SW480 (cell line): ENCODE measurements at regions not wholly inside any gene's neighbourhood (a gene's known extent, or its start where the extent isn't known, plus 50 kb on each side); places are given as distances from the start of the nearest gene placed in this dataset.
"Not testable (repeated sequence)": the region's sequence is repeated elsewhere in the genome, so short reads cannot be mapped to it uniquely, and the experiment has no call there.

Experiments used
- DNase-seq: peaks from one replicate; pipeline ENCODE4 v3.0.0-alpha.2; 2016; ENCODE audit warnings: low spot score

DNA sequence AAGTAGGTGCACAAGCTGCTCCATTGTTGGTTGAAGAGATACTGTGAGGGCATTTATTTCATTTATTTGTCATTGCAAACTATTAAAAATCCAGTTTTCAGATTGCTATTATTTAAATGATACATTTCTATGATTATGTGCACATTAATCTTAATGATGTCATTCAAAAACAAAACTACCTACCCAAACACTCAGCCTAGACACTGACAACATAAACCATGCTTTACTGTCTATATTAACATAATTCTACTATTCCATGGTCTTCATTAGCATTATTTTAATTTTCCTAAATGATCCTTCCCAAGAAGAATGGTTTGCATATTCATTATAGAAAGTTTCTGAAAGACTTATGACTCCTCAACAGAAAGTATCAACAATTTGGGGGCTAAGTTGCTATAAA lies 813.0 kb upstream of the SLITRK5 start:
- DNase-seq, result no peak

DNA sequence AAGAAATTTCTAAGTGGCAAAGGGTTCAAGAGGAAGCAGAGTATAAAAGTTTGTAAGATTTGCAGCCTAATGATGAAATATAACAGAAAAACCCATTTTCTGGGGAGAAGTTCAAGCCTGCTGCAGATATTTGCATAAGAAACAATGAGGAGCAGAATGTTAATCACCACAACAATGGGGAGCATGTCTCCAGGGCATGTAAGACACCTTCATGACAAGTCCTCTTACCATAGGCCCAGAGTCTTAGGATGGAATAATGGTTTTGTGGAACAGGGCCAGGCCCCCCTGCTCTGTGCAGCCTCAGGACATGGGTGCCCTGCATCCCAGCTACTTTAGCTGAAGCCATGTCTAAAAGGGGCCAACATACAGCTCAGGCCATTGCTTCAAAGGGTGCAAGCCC lies 809.0 kb upstream of the SLITRK5 start:
- DNase-seq, result no peak

DNA sequence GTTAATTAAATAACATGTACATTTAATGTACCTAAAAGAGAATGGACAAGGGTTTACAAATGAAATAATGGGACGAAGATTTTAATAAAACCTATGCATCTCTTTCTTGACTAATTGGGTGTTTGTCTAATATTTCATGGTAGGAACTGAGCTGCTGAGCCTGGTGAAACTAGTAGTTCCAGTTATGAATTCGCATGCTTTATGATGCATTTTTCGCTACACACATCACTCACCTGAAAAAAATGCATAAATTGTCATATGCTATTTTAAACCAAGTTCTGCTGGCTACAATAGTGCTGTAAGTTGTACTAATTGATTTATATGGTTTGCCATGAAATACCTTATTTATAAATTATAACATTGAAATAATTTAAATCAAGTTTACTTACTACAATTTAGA lies 806.8 kb upstream of the SLITRK5 start:
- no peak for DNase-seq

DNA sequence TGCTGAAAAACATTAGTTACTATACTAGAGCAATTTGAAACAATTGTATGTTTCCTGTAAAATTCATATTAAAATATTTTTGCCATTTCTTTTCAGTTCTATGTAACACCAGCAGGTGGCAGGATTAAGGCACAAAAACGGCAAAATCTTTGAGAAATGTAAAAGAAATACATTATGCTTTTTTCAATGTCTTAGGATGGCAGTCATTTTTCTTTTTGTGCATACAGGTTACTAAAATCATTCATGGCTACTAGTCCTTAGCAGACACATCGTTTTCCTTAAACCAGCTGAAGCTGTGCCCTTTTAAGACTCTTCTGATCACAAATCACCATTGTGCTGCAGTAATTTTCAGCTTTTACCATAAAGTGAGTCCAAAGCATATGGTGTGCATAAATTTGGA lies 800.7 kb upstream of the SLITRK5 start:
- DNase-seq, result peak; percentile 5

DNA sequence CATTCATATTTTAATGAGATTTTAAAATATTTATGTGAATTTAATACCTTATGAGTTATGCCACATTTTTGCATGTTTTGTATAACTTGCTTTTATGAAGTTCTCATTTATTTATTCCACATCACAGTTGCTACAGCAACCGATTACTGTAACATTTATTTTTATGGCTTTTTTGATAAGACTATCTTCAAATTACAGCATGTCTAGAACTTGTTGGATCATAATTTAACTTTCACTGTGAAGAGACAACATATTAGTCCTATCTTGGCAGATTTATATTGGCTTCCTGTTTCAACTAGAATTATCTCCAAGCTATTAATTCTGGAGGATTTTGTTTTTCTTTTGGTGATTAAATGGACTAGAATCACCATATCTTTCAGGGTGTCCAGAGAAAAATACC lies 793.7 kb upstream of the SLITRK5 start:
- DNase-seq, result no peak

DNA sequence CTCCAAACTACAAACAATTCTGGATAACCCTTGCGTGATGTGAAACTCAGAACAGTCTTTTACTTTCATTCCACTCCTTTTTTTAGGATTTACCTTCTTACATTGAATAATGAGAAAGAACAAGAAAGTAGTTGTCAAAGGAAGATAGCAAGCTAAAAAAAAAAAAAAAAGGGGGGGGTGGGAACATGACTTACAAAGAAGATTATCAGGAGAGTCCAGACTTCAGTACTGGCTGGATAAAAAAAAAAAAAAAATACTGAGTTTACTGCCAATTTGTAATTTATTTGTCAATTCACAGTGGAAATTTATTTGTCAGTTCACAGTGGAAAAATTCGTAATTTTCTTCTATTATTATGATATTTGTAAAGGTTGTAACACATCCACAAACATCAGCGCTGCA lies 792.4 kb upstream of the SLITRK5 start:
- DNase-seq, result no peak

DNA sequence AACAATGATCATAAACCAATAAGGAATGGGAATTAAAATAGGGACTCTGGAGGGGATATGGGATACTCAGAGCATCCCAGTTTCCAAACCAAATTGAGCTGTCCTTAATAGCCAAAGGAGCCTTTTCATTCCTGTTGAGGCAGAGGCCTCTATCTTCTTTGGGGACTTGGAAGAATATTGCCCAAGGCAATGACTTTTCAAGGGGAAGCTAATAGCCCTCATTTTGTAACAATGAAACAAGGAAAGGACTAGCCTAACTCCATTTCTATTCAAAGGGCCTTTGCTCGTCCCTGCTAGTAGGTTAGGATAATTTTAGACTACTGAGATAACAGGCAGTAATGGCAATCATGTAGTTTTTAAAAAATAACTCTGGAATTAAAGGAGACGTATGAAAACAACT lies 789.8 kb upstream of the SLITRK5 start:
- no peak for DNase-seq

DNA sequence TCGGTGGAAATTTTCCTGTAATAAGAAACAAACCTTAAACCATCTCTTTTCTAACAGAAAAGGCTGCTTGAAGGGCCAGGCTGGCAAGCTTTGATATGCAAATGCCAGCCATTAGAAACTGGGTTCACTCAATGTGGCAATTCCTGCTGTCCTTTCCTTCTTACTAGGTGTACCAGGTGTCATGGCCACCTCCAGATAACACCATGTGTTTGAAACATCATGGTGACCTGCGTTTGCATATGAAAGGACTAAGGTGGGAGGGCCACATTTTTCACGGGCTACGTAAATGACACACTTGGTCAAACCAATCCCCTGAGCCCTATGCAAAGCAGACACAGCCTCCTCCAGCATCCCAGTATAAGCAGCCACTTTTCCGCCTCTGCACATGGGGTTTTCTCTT lies 789.1 kb upstream of the SLITRK5 start:
- no peak for DNase-seq

DNA sequence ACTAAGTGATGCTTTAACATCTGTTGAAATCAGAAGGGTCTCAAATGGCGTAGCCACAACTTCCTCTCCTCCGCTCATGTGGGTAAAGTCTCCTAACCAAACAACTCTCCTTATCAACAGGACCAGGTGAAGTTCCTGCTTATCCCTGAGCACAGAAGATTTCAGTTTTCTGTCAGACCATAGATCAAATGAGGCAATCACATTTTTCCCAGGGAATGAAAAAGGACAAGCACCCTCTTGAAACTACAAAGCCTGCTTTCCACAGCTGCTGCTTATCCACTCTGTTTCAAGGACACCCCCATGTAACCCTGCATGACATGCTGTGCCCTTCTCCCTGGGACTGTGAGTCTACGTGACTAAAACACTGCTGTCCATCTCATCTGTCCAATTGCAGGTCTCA lies 788.3 kb upstream of the SLITRK5 start:
- no peak for DNase-seq

DNA sequence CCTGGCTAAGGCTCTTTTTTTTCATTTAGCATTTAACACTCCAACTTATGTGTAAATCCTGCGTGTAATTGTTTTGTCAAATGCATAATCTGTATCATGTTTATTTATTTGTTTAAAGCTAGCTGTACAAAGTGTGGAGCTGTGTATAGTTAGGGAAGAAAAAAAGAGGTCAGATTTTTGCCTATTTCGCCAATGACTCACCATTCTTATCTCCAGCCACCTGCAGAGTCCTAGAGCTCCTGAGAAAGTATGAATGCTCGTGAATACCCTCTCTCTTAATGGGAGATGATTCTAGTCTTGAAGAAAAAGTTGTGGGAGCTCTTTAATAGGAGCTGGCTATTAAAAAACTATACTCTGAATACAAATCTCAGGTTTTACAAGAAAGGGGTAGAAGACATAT lies 778.8 kb upstream of the SLITRK5 start:
- no peak for DNase-seq

DNA sequence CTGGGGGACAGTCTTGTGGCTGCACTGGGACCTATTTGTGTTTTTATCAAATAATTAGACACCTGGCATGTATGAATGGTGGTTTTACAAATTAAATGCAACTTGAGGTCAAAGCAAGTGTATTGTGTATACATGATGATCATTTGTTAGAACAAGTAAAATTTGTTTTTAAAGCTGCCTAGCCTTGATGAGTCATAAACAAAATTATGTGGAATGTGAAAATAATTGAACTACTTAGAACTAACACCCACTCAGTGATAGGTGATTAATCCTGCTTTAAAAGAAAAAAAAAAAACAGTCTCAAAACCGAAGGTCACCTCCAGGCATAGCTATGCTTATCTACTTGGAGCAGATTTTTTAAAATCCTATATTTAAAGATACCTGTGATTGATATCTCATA lies 770.3 kb upstream of the SLITRK5 start:
- DNase-seq, result no peak

DNA sequence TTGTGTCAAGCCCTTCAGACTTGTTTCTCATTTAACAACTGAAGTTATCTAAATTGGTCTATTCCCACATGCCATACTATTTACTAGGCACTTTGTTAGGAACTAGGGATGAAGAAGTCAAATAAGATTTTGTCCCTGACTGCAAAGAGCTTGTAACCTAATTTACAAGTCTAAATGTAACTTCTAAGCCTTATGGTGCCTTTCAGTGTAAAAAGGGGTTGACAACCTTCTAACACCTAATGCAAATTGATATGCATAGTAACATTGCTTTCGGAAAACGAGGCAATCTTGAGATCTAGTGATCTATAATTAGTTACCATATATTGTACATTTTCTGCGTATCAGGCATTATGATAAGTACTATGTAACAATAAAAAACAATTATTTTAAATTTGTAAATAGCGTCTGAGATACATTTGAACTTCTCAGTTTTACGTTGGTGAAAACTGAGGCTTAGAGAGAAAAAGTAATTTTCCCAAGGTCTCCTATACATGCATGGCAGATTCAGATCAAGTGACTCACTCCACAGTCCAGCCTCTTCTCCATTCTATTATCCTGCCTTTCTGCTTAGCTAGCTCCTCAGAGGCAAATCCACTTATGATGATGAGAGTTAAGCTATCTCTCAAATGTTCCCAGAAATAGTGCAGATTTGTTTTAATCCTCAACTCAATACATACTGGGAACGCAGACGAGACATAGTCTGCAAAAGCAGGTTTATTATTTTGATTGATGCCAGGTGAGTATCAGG lies 764.9 kb upstream of the SLITRK5 start:
- no peak for DNase-seq

DNA sequence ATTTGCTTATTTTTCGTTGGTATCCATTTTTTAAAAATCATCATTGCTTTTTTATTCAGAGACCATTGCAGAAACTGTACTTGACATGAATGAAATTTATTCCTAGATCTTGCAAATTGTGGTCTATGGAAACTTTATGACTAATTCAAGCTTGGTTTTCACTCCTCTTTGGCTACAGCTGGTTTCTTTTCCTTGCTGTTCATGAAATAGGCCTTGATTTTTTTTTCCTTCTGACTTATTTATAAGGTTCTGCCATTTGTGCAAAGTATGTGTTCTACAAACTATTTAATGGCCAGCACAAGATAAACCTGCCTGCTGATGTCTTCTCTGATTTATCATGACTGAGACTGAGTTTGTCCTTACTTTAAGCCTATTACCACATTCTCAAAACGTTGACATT lies 764.0 kb upstream of the SLITRK5 start:
- no peak for DNase-seq

DNA sequence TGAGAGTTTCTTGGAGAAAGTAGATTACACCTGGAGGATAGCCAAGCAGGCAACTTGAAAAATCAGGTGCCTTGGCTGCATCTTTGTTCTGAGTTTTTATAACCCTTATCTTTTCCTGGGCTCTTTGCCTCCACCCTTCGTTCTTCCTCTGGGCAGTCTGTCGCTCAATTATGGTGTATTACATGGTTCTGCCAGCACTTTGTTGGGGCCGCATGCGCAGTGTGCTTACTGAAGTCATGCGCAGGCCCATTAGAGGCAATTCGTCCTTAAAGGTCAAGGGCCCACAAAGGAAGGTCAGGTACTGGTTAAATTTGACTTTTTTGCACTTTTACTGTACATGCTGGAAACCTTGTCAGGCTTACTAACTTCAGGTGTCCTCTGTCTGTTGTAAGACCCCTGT lies 761.9 kb upstream of the SLITRK5 start:
- no peak for DNase-seq

DNA sequence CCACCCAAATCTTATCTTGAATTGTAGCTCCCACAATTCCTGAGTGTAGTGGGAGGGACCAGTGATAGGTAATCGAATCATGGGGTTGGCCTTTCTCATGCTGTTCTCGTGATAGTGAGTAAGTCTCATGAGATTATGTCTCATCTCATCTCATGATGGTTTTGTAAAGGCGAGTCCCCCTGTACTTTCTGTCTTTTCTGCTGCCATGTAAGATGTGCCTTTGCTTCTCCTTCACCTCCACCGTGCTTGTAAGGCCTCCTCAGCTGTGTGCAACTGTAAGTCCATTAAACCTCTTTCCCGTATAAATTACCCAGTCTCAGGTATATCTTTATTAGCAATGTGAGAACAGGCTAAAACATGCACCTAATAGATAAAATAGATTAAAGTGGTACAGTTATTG lies 756.4 kb upstream of the SLITRK5 start:
- DNase-seq, result no peak

DNA sequence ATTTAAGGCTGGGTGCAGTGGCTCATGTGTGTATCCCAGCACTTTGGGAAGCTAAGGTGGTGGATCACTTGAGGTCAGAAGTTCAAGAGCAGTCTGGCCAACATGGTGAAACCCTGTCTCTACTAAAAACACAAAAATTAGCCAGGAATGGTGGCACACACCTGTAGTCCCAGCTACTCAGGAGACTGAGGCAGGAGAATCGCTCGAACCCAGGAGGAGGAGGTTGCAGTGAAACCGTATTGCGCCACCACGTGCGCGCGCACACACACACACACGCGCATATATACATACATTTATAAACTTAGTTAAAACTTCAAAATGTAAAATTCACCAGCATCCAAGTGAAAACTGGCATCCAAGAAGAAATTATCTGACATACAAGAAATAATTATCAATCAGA lies 753.7 kb upstream of the SLITRK5 start:
- DNase-seq, result not testable (repeated sequence)

DNA sequence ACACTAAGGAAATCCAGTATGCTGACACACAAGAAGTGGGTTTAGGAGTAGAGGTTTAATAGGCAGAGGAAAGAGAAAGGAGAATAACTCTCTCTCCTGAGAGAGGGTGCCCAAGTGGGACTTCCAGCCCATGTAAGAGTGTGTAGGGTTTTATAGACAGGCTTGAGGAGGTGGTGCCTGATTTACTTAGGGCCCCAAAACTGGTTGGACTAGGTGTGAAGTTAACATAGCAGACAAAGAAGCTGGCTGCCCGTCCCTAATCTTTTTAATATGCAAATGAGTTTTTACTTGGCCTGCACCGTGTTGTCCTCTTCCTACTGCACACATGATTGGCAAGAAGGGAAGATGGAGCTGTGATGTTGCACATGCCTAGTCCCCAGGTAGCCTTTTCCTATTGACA lies 752.5 kb upstream of the SLITRK5 start:
- no peak for DNase-seq

DNA sequence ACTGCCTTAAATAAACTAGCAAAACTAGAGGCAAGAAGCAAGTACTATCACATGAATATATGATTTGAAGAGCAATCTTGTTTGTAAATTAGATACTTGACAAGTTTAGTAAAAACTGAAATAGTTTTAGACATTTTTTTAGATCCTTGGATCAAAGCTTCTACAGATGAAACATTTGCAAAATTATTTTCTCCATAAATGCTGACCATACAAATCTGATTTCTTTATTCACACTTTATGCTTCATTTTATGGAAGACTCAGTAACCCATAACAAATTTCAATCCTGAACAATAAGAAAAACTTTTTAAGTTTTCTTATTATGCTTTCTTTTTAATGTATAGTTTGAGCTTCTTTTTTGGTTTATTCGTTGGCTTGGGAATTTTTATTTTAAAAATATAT lies 750.2 kb upstream of the SLITRK5 start:
- DNase-seq, result no peak

DNA sequence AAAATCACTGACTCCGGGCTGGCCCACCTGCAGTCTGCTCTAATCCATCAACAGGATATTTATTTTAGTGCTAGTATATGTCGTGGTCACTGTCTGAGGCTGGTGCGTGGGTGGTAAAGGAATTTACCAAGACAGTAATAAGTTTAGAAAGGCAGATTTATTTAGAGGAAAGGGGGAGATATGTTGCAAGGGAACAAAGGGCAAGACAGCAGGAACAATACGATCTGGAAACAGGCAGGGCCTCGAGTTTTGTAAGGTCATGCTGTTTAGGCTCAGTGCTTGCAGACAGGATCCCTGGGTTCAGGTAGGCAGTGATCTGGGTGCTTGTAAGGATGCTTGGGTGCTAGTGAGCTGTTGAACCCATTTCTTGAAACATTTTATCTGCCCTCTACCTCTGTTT lies 748.2 kb upstream of the SLITRK5 start:
- DNase-seq, result no peak

DNA sequence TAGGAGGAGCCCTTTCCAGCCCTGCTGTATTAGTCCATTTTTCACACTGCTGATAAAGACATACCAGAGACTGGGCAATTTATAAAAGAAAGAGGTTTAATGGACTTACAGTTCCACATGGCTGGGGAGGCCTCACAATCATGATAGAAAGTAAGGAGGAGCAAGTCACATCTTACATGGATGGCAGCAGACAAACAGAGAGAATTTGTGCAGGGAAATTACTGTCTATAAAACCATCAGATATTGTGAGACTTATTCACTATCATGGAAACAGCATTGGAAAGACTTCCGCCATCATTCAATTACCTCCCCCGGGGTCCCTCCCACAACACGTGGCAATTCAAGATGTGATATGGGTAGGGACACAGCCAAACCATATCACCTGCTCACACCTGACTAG lies 744.3 kb upstream of the SLITRK5 start:
- not testable (repeated sequence) for DNase-seq

DNA sequence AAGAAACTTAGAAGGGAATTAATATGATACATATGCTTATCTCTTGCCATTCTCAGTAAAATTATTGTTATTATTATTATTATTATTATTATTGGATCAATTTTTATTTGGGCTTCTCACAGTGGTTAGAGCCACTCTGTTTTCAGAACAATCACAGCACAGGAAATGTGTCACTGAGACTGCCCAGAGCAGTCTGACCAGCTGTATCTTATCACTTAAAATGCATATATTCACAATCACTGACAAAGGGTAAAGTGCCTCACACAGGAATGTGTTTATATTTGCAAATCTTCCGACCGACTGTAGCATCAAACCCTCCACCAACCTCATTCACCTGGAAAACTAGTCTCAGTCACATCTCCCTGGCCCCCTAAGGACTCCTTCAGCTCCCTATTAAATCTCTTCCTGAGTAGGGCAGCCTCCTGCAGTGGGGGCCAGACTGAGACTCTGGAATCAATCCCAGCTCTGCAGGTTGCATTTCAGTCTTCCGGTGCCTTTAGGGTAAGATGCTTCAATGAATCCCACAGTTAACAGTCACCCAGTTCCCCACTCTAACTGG lies 738.3 kb upstream of the SLITRK5 start:
- DNase-seq, result no peak

DNA sequence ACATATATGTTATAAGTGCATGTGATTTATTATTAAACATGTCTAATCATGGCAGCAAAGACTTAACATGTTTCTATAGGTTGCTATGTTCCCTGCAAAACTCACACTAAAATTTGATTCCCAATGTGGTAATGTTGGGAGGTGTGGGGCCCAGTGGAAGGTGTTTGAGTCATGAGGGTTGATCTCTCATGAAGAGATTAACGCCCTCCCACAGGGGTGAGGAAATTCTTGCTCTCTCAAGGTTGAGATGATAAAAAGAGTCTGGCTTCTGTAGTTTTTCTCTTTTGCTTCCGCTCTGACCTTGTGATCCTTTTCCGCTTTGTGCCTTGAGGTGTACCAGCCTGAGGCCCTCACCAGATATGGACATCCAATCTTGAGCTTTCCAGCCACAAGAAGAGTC lies 737.5 kb upstream of the SLITRK5 start:
- no peak for DNase-seq

DNA sequence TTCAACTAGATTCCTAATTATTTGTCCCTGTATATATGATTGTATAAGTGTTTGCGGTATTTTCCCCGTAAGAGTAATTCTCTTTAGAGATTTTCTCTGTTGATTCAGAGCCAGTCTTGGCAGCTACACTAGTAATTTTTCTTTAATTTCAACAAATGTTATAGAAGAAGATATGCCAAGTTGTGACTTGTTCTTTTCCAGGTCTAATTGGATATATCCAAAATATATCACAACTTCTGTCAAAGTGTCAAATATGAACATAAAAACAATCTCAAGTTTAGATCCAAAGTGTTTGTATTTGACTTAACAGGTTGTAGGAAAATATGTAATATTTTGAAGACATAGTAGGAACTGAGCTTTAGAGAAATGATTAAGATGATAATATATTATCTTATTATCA lies 733.9 kb upstream of the SLITRK5 start:
- no peak for DNase-seq

DNA sequence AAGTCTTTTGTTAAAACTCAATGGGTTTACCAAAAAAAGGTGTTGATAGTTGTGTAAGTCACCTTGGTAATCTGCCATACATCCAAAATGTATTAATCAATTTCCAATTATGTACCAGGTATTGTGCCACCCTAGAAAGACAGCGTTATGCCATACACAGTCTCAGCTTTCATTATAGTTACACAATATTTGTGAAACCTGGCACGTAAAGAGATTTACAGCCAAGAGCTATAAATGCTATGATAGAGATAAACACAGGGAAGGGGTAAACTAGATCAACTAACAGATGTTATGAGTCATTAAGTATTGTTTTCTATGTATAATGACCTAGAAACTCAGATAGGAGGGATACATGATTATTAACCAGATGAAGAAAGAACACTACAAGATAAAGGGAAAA lies 725.6 kb upstream of the SLITRK5 start:
- DNase-seq, result no peak
